Chondrocyte (in vitro differentiated cells): ENCODE measurements at regions not wholly inside any gene's neighbourhood (a gene's known extent, or its start where the extent isn't known, plus 50 kb on each side); places are given as distances from the start of the nearest gene placed in this dataset.

Source experiments
- DNase-seq: peaks from one replicate; pipeline ENCODE4 v3.0.0; 2021; ENCODE audit warnings: mixed read lengths, low spot score
- H3K27ac Mint-ChIP-seq: one replicate; pipeline ENCODE4 v1.8.0; 2021; ENCODE audit warnings: mild to moderate bottlenecking, moderate library complexity, mixed read lengths; ENCODE audit not compliant: unreplicated experiment
- H3K27me3 Mint-ChIP-seq: 2 replicates; pipeline ENCODE4 v1.8.0; 2021; ENCODE audit warnings: low read depth, mixed read lengths
- H3K36me3 Mint-ChIP-seq: 2 replicates; pipeline ENCODE4 v1.8.0; 2021; ENCODE audit warnings: low read depth, mixed read lengths
- H3K4me1 Mint-ChIP-seq: 2 replicates; pipeline ENCODE4 v1.8.0; 2021; ENCODE audit warnings: low read depth, mild to moderate bottlenecking, mixed read lengths
- H3K4me3 Mint-ChIP-seq: one replicate; pipeline ENCODE4 v1.8.0; 2021; ENCODE audit warnings: mild to moderate bottlenecking, moderate library complexity, mixed read lengths; ENCODE audit not compliant: unreplicated experiment
- H3K9me3 Mint-ChIP-seq: 2 replicates; pipeline ENCODE4 v1.8.0; 2021; ENCODE audit warnings: low read depth, mixed read lengths
- CTCF ChIP-seq: fragments of 200-600 bp; sonication (generic); IDR thresholded peaks from 2 replicates; pipeline ENCODE4 v1.5.0; 2021; ENCODE audit warnings: antibody characterized with exemption, mild to moderate bottlenecking, moderate library complexity

- no peak for TF ChIP-seq CTCF
- H3K4me1 Mint-ChIP-seq, result no peaks in the 10 kb centered on the region
- H3K9me3 Mint-ChIP-seq, result peaks cover 17% of the 10 kb centered on the region
- no peak overlapping the region for H3K4me3 Mint-ChIP-seq
- no peaks in the 10 kb centered on the region for H3K36me3 Mint-ChIP-seq
- DNase-seq, result no peak
- no peak overlapping the region for H3K27ac Mint-ChIP-seq
- H3K27me3 Mint-ChIP-seq, result no peaks in the 10 kb centered on the region
Measured at GRCh38 chr5:24385070-24385469, 259.7 kb downstream of the CDH10 start.

- H3K4me3 Mint-ChIP-seq, result no peak overlapping the region
- TF ChIP-seq CTCF, result no peak
- H3K36me3 Mint-ChIP-seq, result no peaks in the 10 kb centered on the region
- DNase-seq, result no peak
- H3K27ac Mint-ChIP-seq, result no peak overlapping the region
- H3K27me3 Mint-ChIP-seq, result no peaks in the 10 kb centered on the region
- peaks cover 17% of the 10 kb centered on the region for H3K9me3 Mint-ChIP-seq
- H3K4me1 Mint-ChIP-seq, result no peaks in the 10 kb centered on the region
Measured at GRCh38 chr5:24385617-24386016, 259.2 kb downstream of the CDH10 start.

GRCh38 chr5:24388448-24388847 lies 256.3 kb downstream of the CDH10 start:
- no peaks in the 10 kb centered on the region for H3K4me1 Mint-ChIP-seq
- H3K27ac Mint-ChIP-seq, result no peak overlapping the region
- DNase-seq, result no peak
- H3K4me3 Mint-ChIP-seq, result no peak overlapping the region
- no peaks in the 10 kb centered on the region for H3K36me3 Mint-ChIP-seq
- no peak for TF ChIP-seq CTCF
- H3K27me3 Mint-ChIP-seq, result no peaks in the 10 kb centered on the region
- H3K9me3 Mint-ChIP-seq, result peaks cover 30% of the 10 kb centered on the region

GRCh38 chr5:24389968-24390367 lies 254.8 kb downstream of the CDH10 start:
- peaks cover 34% of the 10 kb centered on the region for H3K9me3 Mint-ChIP-seq
- H3K4me1 Mint-ChIP-seq, result no peaks in the 10 kb centered on the region
- no peak overlapping the region for H3K4me3 Mint-ChIP-seq
- no peaks in the 10 kb centered on the region for H3K27me3 Mint-ChIP-seq
- H3K36me3 Mint-ChIP-seq, result no peaks in the 10 kb centered on the region
- H3K27ac Mint-ChIP-seq, result no peak overlapping the region
- DNase-seq, result no peak
- TF ChIP-seq CTCF, result no peak

GRCh38 chr5:24391816-24392215 lies 253.0 kb downstream of the CDH10 start:
- no peak for DNase-seq
- Mint-ChIP-seq H3K36me3 (no peaks in the 10 kb centered on the region), H3K9me3 (peaks cover 34% of the 10 kb centered on the region), H3K27ac (no peak overlapping the region), H3K4me1 (no peaks in the 10 kb centered on the region), H3K4me3 (no peak overlapping the region), H3K27me3 (no peaks in the 10 kb centered on the region)
- no peak for TF ChIP-seq CTCF
